WTC11 (cell line): ENCODE measurements at regions not wholly inside any gene's neighbourhood (a gene's known extent, or its start where the extent isn't known, plus 50 kb on each side); places are given as distances from the start of the nearest gene placed in this dataset.

Source experiments
- ATAC-seq: fragments of 200-7000 bp; cut with Tn5 transposase; 2 replicates; pipeline ENCODE4 v1.10.0; 2021; ENCODE audit warnings: mild to moderate bottlenecking, moderate library complexity
- CTCF ChIA-PET: fragments of 300-600 bp; sonication (Branson Sonifier 250); formaldehyde crosslinking; loops from one replicate; lab custom pipeline; 2021; ENCODE audit warnings: antibody characterized with exemption; lab: Charles Lee
- POLR2A ChIA-PET: fragments of 350-600 bp; sonication (Branson Sonifier 250); formaldehyde crosslinking; loops from one replicate; lab custom pipeline; 2021; ENCODE audit warnings: antibody characterized with exemption; lab: Charles Lee
- DNase-seq: peaks from one replicate; pipeline ENCODE4 v3.0.0; 2021; ENCODE audit warnings: low spot score
- H3K27ac Mint-ChIP-seq: 2 replicates; pipeline ENCODE4 v1.8.0; 2021; ENCODE audit warnings: mixed read lengths
- H3K27me3 Mint-ChIP-seq: 2 replicates; pipeline ENCODE4 v1.8.0; 2021; ENCODE audit warnings: low read depth, mild to moderate bottlenecking, moderate library complexity, mixed read lengths
- H3K36me3 Mint-ChIP-seq: 2 replicates; pipeline ENCODE4 v1.8.0; 2021; ENCODE audit warnings: mixed read lengths
- H3K4me1 Mint-ChIP-seq: 2 replicates; pipeline ENCODE4 v1.8.0; 2022; ENCODE audit warnings: mixed read lengths
- H3K4me3 Mint-ChIP-seq: 2 replicates; pipeline ENCODE4 v1.8.0; 2021; ENCODE audit warnings: mild to moderate bottlenecking, moderate library complexity, mixed read lengths
- H3K9me3 Mint-ChIP-seq: 2 replicates; pipeline ENCODE4 v1.8.0; 2021; ENCODE audit warnings: mixed read lengths
- AFF4 ChIP-seq: sonication (generic); formaldehyde crosslinking; IDR thresholded peaks from 2 replicates; pipeline ENCODE4 v1.8.1; 2023; ENCODE audit warnings: mild to moderate bottlenecking, missing genetic modification reagents, borderline replicate concordance
- CREB1 ChIP-seq: sonication (generic); formaldehyde crosslinking; IDR thresholded peaks from 2 replicates; pipeline ENCODE4 v1.8.0; 2023; ENCODE audit warnings: mild to moderate bottlenecking, missing genetic modification reagents
- E2F5 ChIP-seq: sonication (generic); formaldehyde crosslinking; IDR thresholded peaks from 2 replicates; pipeline ENCODE4 v1.8.1; 2022; ENCODE audit warnings: mild to moderate bottlenecking, moderate library complexity, missing genetic modification reagents
- ELF4 ChIP-seq: sonication (generic); formaldehyde crosslinking; IDR thresholded peaks from 2 replicates; pipeline ENCODE4 v1.8.1; 2022; ENCODE audit warnings: low read depth, mild to moderate bottlenecking, moderate library complexity, missing genetic modification reagents
- IRF1 ChIP-seq: sonication (generic); formaldehyde crosslinking; IDR thresholded peaks from 2 replicates; pipeline ENCODE4 v1.8.0; 2023; ENCODE audit warnings: missing genetic modification reagents
- JUN ChIP-seq: sonication (generic); formaldehyde crosslinking; IDR thresholded peaks from 2 replicates; pipeline ENCODE4 v1.8.0; 2023; ENCODE audit warnings: mild to moderate bottlenecking, missing genetic modification reagents
- KAT7 ChIP-seq: sonication (generic); formaldehyde crosslinking; IDR thresholded peaks from 2 replicates; pipeline ENCODE4 v1.8.1; 2023; ENCODE audit warnings: missing genetic modification reagents, mild to moderate bottlenecking, borderline replicate concordance
- MLX ChIP-seq: sonication (generic); formaldehyde crosslinking; IDR thresholded peaks from 2 replicates; pipeline ENCODE4 v1.8.1; 2023; ENCODE audit warnings: mild to moderate bottlenecking, missing genetic modification reagents, moderate library complexity
- MXD4 ChIP-seq: fragments of 250-450 bp; sonication (Bioruptor Pico); IDR thresholded peaks from 2 replicates; pipeline ENCODE4 v1.8.0; 2021; ENCODE audit warnings: mild to moderate bottlenecking, moderate library complexity, borderline replicate concordance
- NFE2L1 ChIP-seq: sonication (generic); formaldehyde crosslinking; IDR thresholded peaks from 2 replicates; pipeline ENCODE4 v1.8.1; 2023; ENCODE audit warnings: missing genetic modification reagents
- NFYB ChIP-seq: sonication (generic); formaldehyde crosslinking; conservative IDR thresholded peaks from 2 replicates; pipeline ENCODE4 v1.8.0; 2022; ENCODE audit warnings: low read depth, missing genetic modification reagents
- SMAD4 ChIP-seq: sonication (generic); formaldehyde crosslinking; IDR thresholded peaks from 2 replicates; pipeline ENCODE4 v1.8.0; 2022; ENCODE audit warnings: mild to moderate bottlenecking, missing genetic modification reagents
- TEAD1 ChIP-seq: sonication (generic); formaldehyde crosslinking; IDR thresholded peaks from 2 replicates; pipeline ENCODE4 v1.8.0; 2022; ENCODE audit warnings: mild to moderate bottlenecking, missing genetic modification reagents
- TEAD4 ChIP-seq: sonication (generic); formaldehyde crosslinking; IDR thresholded peaks from 2 replicates; pipeline ENCODE4 v1.8.0; 2022; ENCODE audit warnings: mild to moderate bottlenecking, missing genetic modification reagents
- ZBTB43 ChIP-seq: sonication (generic); formaldehyde crosslinking; IDR thresholded peaks from 2 replicates; pipeline ENCODE4 v1.8.1; 2023; ENCODE audit warnings: mild to moderate bottlenecking, missing genetic modification reagents
- ZNF138 ChIP-seq: sonication (generic); formaldehyde crosslinking; conservative IDR thresholded peaks from 2 replicates; pipeline ENCODE4 v1.8.1; 2022; ENCODE audit warnings: mild to moderate bottlenecking, moderate library complexity, missing genetic modification reagents
- ZNF263 ChIP-seq: sonication (generic); formaldehyde crosslinking; IDR thresholded peaks from 2 replicates; pipeline ENCODE4 v1.8.1; 2022; ENCODE audit warnings: low read depth, mild to moderate bottlenecking, moderate library complexity, missing genetic modification reagents
- ZNF396 ChIP-seq: fragments of 250-450 bp; sonication (Bioruptor Pico); IDR thresholded peaks from 2 replicates; pipeline ENCODE4 v1.8.0; 2021; ENCODE audit warnings: mild to moderate bottlenecking, moderate library complexity, borderline replicate concordance
- ZNF416 ChIP-seq: fragments of 250-450 bp; sonication (Bioruptor Pico); IDR thresholded peaks from 2 replicates; pipeline ENCODE4 v1.9.0; 2021; ENCODE audit warnings: mild to moderate bottlenecking, inconsistent platforms
- ZNF423 ChIP-seq: fragments of 250-450 bp; sonication (Bioruptor Pico); IDR thresholded peaks from 2 replicates; pipeline ENCODE4 v2.1.2; 2022; ENCODE audit warnings: mild to moderate bottlenecking, moderate library complexity
- ZNF671 ChIP-seq: fragments of 250-450 bp; sonication (Bioruptor Pico); IDR thresholded peaks from 2 replicates; pipeline ENCODE4 v1.8.0; 2021; ENCODE audit warnings: mild to moderate bottlenecking
- TF ChIP-seq, protein P1 (sequence below): sonication (generic); formaldehyde crosslinking; IDR thresholded peaks from 2 replicates; pipeline ENCODE4 v1.8.0; 2023; ENCODE audit warnings: mild to moderate bottlenecking, missing genetic modification reagents
- TF ChIP-seq, protein P2 (sequence below): sonication (generic); formaldehyde crosslinking; IDR thresholded peaks from 2 replicates; pipeline ENCODE4 v1.8.1; 2023; ENCODE audit warnings: mild to moderate bottlenecking, moderate library complexity, missing genetic modification reagents
- TF ChIP-seq, protein P3 (sequence below): sonication (generic); formaldehyde crosslinking; IDR thresholded peaks from 2 replicates; pipeline ENCODE4 v1.8.1; 2022; ENCODE audit warnings: low read depth, mild to moderate bottlenecking, moderate library complexity, missing genetic modification reagents, borderline replicate concordance

GRCh38 chrX:39809331-39809730 is 288.4 kb downstream of the BCOR start:
- H3K36me3 Mint-ChIP-seq: no peaks in the 10 kb centered on the region
- CTCF ChIA-PET: interaction anchor here (0.6 to 1.6 kb wide), 3 partner anchors 7 to 195 kb away, joined by 3 to 6 read pairs (median 5); no protein-coding TSS in a partner anchor
- H3K4me3 Mint-ChIP-seq: no peak overlapping the region
- no peak overlapping the region for H3K27ac Mint-ChIP-seq
- H3K4me1 Mint-ChIP-seq: peaks cover 27% of the 10 kb centered on the region
- no peak for ATAC-seq
- TF ChIP-seq CREB1 (no peak), ZNF396 (CRISPR knock-in tag) (no peak), JUN (no peak), ELF4 (CRISPR knock-in tag) (no peak), ZNF416 (CRISPR knock-in tag) (no peak), TEAD1 (CRISPR knock-in tag) (no peak), ZNF423 (CRISPR knock-in tag) (no peak)
- POLR2A ChIA-PET: no interaction called here
- no peak for DNase-seq
- H3K9me3 Mint-ChIP-seq: no peaks in the 10 kb centered on the region; the same call in 1 of the 2 replicates
- peaks cover 7% of the 10 kb centered on the region for H3K27me3 Mint-ChIP-seq

DNA sequence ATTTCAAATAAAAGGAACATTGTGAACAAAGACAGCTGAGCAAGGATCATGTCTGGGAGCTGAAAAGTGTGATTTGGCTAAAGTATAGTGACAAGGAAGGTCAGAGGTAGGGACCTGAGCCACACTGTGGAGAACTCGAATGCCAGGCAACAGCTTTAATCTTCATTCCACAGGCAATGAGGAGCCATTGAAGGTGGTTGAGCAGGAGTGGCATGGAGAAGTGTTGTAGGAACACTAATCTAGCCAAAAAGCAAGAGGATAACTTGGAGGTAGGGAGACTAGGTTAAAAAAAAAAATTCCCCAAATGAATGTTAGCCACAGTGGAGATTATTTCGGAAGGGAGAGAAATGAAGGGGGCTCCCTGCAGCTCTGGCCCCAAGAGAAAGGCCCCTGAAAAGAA is 286.9 kb downstream of the BCOR start:
- Mint-ChIP-seq H3K36me3 (no peaks in the 10 kb centered on the region), H3K27me3 (peaks cover 7% of the 10 kb centered on the region), H3K9me3 (no peaks in the 10 kb centered on the region), H3K27ac (no peak overlapping the region), H3K4me1 (peaks cover 37% of the 10 kb centered on the region), H3K4me3 (no peak overlapping the region)
- ChIA-PET POLR2A (no interaction called here), CTCF (no interaction called here)
- DNase-seq: no peak
- no peak for ATAC-seq
- TF ChIP-seq ZNF263 (CRISPR knock-in tag): no peak
- TF ChIP-seq TEAD4 (CRISPR knock-in tag): no peak
- TF ChIP-seq NFYB (CRISPR knock-in tag): no peak
- no peak for TF ChIP-seq CREB1
- no peak for TF ChIP-seq MXD4
- TF ChIP-seq ZBTB43 (CRISPR knock-in tag): no peak
- TF ChIP-seq NFE2L1 (CRISPR knock-in tag): no peak
- no peak for TF ChIP-seq ZNF138 (CRISPR knock-in tag)
- TF ChIP-seq KAT7 (CRISPR knock-in tag): no peak
- TF ChIP-seq, protein P1, sequence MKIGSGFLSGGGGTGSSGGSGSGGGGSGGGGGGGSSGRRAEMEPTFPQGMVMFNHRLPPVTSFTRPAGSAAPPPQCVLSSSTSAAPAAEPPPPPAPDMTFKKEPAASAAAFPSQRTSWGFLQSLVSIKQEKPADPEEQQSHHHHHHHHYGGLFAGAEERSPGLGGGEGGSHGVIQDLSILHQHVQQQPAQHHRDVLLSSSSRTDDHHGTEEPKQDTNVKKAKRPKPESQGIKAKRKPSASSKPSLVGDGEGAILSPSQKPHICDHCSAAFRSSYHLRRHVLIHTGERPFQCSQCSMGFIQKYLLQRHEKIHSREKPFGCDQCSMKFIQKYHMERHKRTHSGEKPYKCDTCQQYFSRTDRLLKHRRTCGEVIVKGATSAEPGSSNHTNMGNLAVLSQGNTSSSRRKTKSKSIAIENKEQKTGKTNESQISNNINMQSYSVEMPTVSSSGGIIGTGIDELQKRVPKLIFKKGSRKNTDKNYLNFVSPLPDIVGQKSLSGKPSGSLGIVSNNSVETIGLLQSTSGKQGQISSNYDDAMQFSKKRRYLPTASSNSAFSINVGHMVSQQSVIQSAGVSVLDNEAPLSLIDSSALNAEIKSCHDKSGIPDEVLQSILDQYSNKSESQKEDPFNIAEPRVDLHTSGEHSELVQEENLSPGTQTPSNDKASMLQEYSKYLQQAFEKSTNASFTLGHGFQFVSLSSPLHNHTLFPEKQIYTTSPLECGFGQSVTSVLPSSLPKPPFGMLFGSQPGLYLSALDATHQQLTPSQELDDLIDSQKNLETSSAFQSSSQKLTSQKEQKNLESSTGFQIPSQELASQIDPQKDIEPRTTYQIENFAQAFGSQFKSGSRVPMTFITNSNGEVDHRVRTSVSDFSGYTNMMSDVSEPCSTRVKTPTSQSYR (CRISPR knock-in tag): no peak
- no peak for TF ChIP-seq MLX
- no peak for TF ChIP-seq AFF4 (CRISPR knock-in tag)
- TF ChIP-seq E2F5 (CRISPR knock-in tag): no peak
- no peak for TF ChIP-seq ZNF671
- TF ChIP-seq, protein P2, sequence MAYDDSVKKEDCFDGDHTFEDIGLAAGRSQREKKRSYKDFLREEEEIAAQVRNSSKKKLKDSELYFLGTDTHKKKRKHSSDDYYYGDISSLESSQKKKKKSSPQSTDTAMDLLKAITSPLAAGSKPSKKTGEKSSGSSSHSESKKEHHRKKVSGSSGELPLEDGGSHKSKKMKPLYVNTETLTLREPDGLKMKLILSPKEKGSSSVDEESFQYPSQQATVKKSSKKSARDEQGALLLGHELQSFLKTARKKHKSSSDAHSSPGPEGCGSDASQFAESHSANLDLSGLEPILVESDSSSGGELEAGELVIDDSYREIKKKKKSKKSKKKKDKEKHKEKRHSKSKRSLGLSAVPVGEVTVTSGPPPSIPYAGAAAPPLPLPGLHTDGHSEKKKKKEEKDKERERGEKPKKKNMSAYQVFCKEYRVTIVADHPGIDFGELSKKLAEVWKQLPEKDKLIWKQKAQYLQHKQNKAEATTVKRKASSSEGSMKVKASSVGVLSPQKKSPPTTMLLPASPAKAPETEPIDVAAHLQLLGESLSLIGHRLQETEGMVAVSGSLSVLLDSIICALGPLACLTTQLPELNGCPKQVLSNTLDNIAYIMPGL (CRISPR knock-in tag): no peak
- no peak for TF ChIP-seq SMAD4
- TF ChIP-seq IRF1 (CRISPR knock-in tag): no peak
- TF ChIP-seq, protein P3, sequence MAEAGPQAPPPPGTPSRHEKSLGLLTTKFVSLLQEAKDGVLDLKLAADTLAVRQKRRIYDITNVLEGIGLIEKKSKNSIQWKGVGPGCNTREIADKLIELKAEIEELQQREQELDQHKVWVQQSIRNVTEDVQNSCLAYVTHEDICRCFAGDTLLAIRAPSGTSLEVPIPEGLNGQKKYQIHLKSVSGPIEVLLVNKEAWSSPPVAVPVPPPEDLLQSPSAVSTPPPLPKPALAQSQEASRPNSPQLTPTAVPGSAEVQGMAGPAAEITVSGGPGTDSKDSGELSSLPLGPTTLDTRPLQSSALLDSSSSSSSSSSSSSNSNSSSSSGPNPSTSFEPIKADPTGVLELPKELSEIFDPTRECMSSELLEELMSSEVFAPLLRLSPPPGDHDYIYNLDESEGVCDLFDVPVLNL: no peak
